ENCODE measurements at regions not wholly inside any gene's neighbourhood (a gene's known extent, or its start where the extent isn't known, plus 50 kb on each side); places are given as distances from the start of the nearest gene placed in this dataset.

DNA sequence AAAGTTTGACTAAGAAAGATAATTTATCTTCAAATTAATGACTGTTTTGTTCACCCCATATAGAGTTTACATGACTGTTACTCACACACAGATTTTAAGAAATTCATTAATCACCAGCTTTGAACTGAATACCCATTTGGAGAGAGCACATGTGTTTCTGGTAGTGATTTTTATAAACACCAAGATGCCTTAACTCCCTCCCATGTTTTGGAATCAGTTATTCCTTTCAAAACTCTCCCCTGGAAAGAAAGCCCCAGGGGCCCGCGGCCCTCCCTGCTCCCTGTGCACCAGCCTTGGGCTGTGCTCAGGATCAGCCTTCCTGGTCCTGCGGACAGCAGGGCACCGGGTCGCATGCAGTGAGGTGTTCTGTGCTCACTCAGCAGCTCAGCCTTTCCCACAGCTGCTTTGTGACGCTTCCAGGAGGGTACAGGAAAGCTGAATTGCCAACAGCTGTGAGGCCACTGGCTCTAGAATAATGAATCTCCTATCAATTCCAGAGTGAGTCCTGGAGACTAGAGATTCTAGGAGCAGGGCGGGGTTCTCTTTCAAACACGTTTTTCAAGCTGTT lies 483.2 kb downstream of the EFNB2 start:
- Histone ChIP-seq H3K4me3 (no peak overlapping the region), H3K9me3 (no peaks in the 10 kb centered on the region), H3K27ac (no peak overlapping the region), H3K36me3 (replicated peaks in 1 of 2; ENCODE audit: insufficient read depth in 1 of 2, low read depth in 2 of 2) (no peaks in the 10 kb centered on the region), H3K4me1 (no peaks in the 10 kb centered on the region), H3K27me3 (no peaks in the 10 kb centered on the region)
- DNase-seq, result no peak
- ATAC-seq, result no peak
- no peak for TF ChIP-seq POLR2A (IDR thresholded peaks at IDR 0.05)
- TF ChIP-seq, protein P1, sequence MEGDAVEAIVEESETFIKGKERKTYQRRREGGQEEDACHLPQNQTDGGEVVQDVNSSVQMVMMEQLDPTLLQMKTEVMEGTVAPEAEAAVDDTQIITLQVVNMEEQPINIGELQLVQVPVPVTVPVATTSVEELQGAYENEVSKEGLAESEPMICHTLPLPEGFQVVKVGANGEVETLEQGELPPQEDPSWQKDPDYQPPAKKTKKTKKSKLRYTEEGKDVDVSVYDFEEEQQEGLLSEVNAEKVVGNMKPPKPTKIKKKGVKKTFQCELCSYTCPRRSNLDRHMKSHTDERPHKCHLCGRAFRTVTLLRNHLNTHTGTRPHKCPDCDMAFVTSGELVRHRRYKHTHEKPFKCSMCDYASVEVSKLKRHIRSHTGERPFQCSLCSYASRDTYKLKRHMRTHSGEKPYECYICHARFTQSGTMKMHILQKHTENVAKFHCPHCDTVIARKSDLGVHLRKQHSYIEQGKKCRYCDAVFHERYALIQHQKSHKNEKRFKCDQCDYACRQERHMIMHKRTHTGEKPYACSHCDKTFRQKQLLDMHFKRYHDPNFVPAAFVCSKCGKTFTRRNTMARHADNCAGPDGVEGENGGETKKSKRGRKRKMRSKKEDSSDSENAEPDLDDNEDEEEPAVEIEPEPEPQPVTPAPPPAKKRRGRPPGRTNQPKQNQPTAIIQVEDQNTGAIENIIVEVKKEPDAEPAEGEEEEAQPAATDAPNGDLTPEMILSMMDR (IDR thresholded peaks at IDR 0.05), result no peak
- 72 to 83% methylated on average over 8 of the region's 8 CpGs for WGBS, 2 donors
- intact Hi-C loops (cut with DNase I), result no loop called here

DNA sequence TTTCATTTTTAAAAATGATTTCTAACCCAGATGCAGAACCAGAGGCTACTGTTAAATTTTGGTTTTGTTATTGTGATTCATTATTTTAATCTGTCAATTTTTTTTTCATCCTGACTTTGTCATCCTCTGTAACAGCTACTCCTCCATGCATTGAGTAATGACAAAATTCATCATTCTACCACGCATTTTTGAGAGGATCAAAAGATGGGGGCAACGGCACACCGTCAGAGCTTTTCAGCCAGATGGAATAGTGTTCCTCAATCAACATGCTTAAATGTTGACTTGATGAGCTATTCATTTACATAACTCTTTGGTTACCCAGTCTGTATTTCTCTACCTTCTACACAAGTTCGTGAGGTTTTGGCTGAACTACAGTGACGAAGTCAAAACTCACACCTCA lies 486.3 kb downstream of the EFNB2 start:
- Histone ChIP-seq H3K36me3 (replicated peaks in 1 of 2; ENCODE audit: insufficient read depth in 1 of 2, low read depth in 2 of 2) (no peaks in the 10 kb centered on the region), H3K27ac (no peak overlapping the region), H3K4me3 (no peak overlapping the region), H3K9me3 (no peaks in the 10 kb centered on the region), H3K27me3 (no peaks in the 10 kb centered on the region), H3K4me1 (no peaks in the 10 kb centered on the region)
- no peak for DNase-seq
- TF ChIP-seq, protein P1 (IDR thresholded peaks at IDR 0.05), result no peak
- TF ChIP-seq POLR2A (IDR thresholded peaks at IDR 0.05), result no peak
- no peak for ATAC-seq
- 64 to 72% methylated on average over 5 of the region's 5 CpGs for WGBS, 2 donors
- intact Hi-C loops (cut with DNase I), result no loop called here

- Histone ChIP-seq H3K36me3 (replicated peaks in 1 of 2; ENCODE audit: insufficient read depth in 1 of 2, low read depth in 2 of 2) (no peaks in the 10 kb centered on the region), H3K27me3 (no peaks in the 10 kb centered on the region), H3K4me3 (no peak overlapping the region), H3K27ac (no peak overlapping the region), H3K4me1 (no peaks in the 10 kb centered on the region), H3K9me3 (no peaks in the 10 kb centered on the region)
- 41 to 63% methylated on average over 4 of the region's 4 CpGs for WGBS, 2 donors
- ATAC-seq, result no peak
- TF ChIP-seq POLR2A (IDR thresholded peaks at IDR 0.05), result no peak
- TF ChIP-seq, protein P1 (IDR thresholded peaks at IDR 0.05), result no peak
- intact Hi-C loops (cut with DNase I), result no loop called here
- DNase-seq, result no peak
Measured at GRCh38 chr13:106048386-106048785, 487.1 kb downstream of the EFNB2 start.

- intact Hi-C loops (cut with DNase I), result no loop called here
- Histone ChIP-seq H3K4me1 (no peaks in the 10 kb centered on the region), H3K27ac (no peak overlapping the region), H3K9me3 (no peaks in the 10 kb centered on the region), H3K36me3 (replicated peaks in 1 of 2; ENCODE audit: insufficient read depth in 1 of 2, low read depth in 2 of 2) (no peaks in the 10 kb centered on the region), H3K4me3 (no peak overlapping the region), H3K27me3 (no peaks in the 10 kb centered on the region)
- WGBS, 2 donors, result 84 to 100% methylated on average over 1 of the region's 1 CpG
- ATAC-seq (no peak), DNase-seq (no peak)
- no peak for TF ChIP-seq POLR2A (IDR thresholded peaks at IDR 0.05)
- TF ChIP-seq, protein P1 (IDR thresholded peaks at IDR 0.05), result no peak
Measured at GRCh38 chr13:106047859-106048258, 487.6 kb downstream of the EFNB2 start.

DNA sequence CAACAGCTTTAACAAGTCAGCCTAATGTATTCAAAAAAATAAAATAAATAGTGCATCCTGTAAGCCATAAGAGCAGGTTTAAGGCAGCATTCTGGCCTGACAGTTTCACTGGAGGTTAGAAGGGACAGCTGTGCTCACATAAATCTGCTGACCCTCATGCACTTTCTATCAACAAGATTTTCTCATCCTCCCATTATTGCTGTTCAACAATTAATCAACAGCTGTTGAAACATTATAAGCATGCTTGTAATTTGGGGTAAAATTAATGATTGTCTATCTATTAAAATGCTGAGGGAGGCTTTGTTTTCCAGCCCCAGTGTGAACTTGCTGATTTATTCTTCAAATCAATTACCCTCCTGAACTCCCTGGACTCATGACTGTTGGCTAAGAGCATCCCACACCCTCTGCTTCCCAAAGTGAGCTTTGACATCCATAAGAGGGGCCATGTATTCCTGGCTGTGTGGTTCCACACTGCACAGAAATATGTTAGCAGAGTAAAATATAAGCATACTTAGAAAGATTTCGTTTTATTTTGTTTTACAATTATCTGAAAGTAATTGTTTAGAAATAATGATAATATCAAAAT lies 492.4 kb downstream of the EFNB2 start:
- Histone ChIP-seq H3K27ac (no peak overlapping the region), H3K4me3 (no peak overlapping the region), H3K4me1 (no peaks in the 10 kb centered on the region), H3K27me3 (no peaks in the 10 kb centered on the region), H3K36me3 (replicated peaks in 1 of 2; ENCODE audit: insufficient read depth in 1 of 2, low read depth in 2 of 2) (no peaks in the 10 kb centered on the region), H3K9me3 (no peaks in the 10 kb centered on the region)
- WGBS, 2 donors, result 50 to 53% methylated on average over 1 of the region's 1 CpG
- no peak for DNase-seq
- no peak for ATAC-seq
- no peak for TF ChIP-seq POLR2A (IDR thresholded peaks at IDR 0.05)
- TF ChIP-seq, protein P1 (IDR thresholded peaks at IDR 0.05), result no peak
- intact Hi-C loops (cut with DNase I), result no loop called here
